PC-9 (cell line): ENCODE measurements at regions not wholly inside any gene's neighbourhood (a gene's known extent, or its start where the extent isn't known, plus 50 kb on each side); places are given as distances from the start of the nearest gene placed in this dataset.
A peak's percentile ranks its signal among the peaks of the same experiment; 100 is the strongest.

ENCODE experiments used
- BruUV-seq: library from RNA; stranded (reverse); fragments of 400-500 nt; replicated peaks from 2 replicates; lab custom pipeline; 2021; lab: Mats Ljungman, UMichigan
- CTCF ChIA-PET: fragments of 300-600 bp; sonication (Branson Sonifier 250); formaldehyde crosslinking; loops from one replicate; lab custom pipeline; 2022; ENCODE audit warnings: antibody characterized with exemption; lab: Charles Lee
- POLR2A ChIA-PET: fragments of 300-600 bp; sonication (Branson Sonifier 250); formaldehyde crosslinking; loops from one replicate; lab custom pipeline; 2022; ENCODE audit warnings: antibody characterized with exemption; ENCODE audit not compliant: unreplicated experiment; lab: Charles Lee
- DNase-seq, 2 experiments: peaks; one replicate each; pipeline versions ENCODE4 v3.0.0 to v3.0.0-alpha.2; 2015 to 2022; ENCODE audit warnings: mixed read lengths in 1 of 2
- H2AFZ ChIP-seq: fragments of 200-600 bp; sonication (generic); 2 replicates; pipeline ENCODE4 v1.8.1; 2017; ENCODE audit warnings: antibody characterized with exemption
- H3F3A ChIP-seq: fragments of 200-600 bp; sonication (generic); 2 replicates; pipeline ENCODE4 v1.8.1; 2017; ENCODE audit warnings: antibody characterized with exemption, mild to moderate bottlenecking, low read depth; ENCODE audit not compliant: insufficient read depth
- H3K27ac ChIP-seq: fragments of 200-600 bp; sonication (generic); 2 replicates; pipeline ENCODE4 v1.6.1; 2016; ENCODE audit warnings: mixed run types
- H3K27me3 ChIP-seq: fragments of 200-600 bp; sonication (generic); 2 replicates; pipeline ENCODE4 v1.6.1; 2016; ENCODE audit warnings: low read depth, mixed run types; ENCODE audit not compliant: insufficient read depth
- H3K36me3 ChIP-seq: fragments of 200-600 bp; sonication (generic); 2 replicates; pipeline ENCODE4 v1.6.1; 2016; ENCODE audit warnings: low read depth, mixed run types
- H3K4me1 ChIP-seq: fragments of 200-600 bp; sonication (generic); replicated peaks from 2 replicates; pipeline ENCODE4 v1.6.1; 2016; ENCODE audit warnings: mixed run types; ENCODE audit not compliant: insufficient read depth
- H3K4me2 ChIP-seq: fragments of 200-600 bp; sonication (generic); 2 replicates; pipeline ENCODE4 v1.6.1; 2017; ENCODE audit warnings: mixed run types
- H3K4me3 ChIP-seq: fragments of 200-600 bp; sonication (generic); 2 replicates; pipeline ENCODE4 v1.6.1; 2016; ENCODE audit warnings: mixed run types
- H3K79me2 ChIP-seq: fragments of 200-600 bp; sonication (generic); 2 replicates; pipeline ENCODE4 v1.6.1; 2017; ENCODE audit warnings: low read depth, mixed run types
- H3K9me2 ChIP-seq: fragments of 200-600 bp; sonication (generic); 2 replicates; pipeline ENCODE4 v1.8.1; 2017; ENCODE audit warnings: mild to moderate bottlenecking; ENCODE audit not compliant: insufficient read depth
- H3K9me3 ChIP-seq: fragments of 200-600 bp; sonication (generic); 2 replicates; pipeline ENCODE4 v1.8.1; 2016; ENCODE audit warnings: low read depth; ENCODE audit not compliant: insufficient read depth
- H4K20me1 ChIP-seq: fragments of 200-600 bp; sonication (generic); 2 replicates; pipeline ENCODE4 v1.8.1; 2017; ENCODE audit not compliant: insufficient read depth
- CTCF ChIP-seq: fragments of 200-600 bp; sonication (generic); conservative IDR thresholded peaks from 2 replicates; pipeline ENCODE4 v1.6.1; 2017; ENCODE audit warnings: mixed run types, antibody characterized with exemption, mild to moderate bottlenecking, moderate library complexity
- EZH2 ChIP-seq: fragments of 200-600 bp; sonication (generic); IDR thresholded peaks from 2 replicates; pipeline ENCODE4 v1.8.0; 2017; ENCODE audit warnings: antibody characterized with exemption, low read depth
- intact Hi-C: fragments of 100-400 bp; cut with micrococcal nuclease; formaldehyde crosslinking; loops from one replicate; pipeline ENCODE4 v1.10.0; 2022; ENCODE audit not compliant: unreplicated experiment

- Histone ChIP-seq H3K27ac (no peak overlapping the region), H3K79me2 (no peaks in the 10 kb centered on the region), H3F3A (no peaks in the 10 kb centered on the region), H3K4me2 (no peak overlapping the region), H3K4me1 (no peaks in the 10 kb centered on the region), H3K36me3 (no peaks in the 10 kb centered on the region), H3K9me3 (no peaks in the 10 kb centered on the region), H3K4me3 (no peak overlapping the region), H2AFZ (no peak overlapping the region), H4K20me1 (no peaks in the 10 kb centered on the region), H3K9me2 (no peaks in the 10 kb centered on the region), H3K27me3 (peaks cover 13% of the 10 kb centered on the region; the same call in 1 of the 2 replicates)
- ChIA-PET CTCF (interaction anchor here (0.7 kb wide), 1 partner anchor 579 kb away, joined by 6 read pairs; no protein-coding TSS in a partner anchor), POLR2A (no interaction called here)
- DNase-seq: no peak
- BruUV-seq: no TSS peak
- intact Hi-C loops: no loop called here
- TF ChIP-seq CTCF: no peak
- no peak for TF ChIP-seq EZH2
Measured at GRCh38 chr2:199602896-199603717, 145.4 kb upstream of the SATB2 start.

GRCh38 chr2:199602271-199602895 is 144.6 kb upstream of the SATB2 start:
- Histone ChIP-seq H3K27ac (no peak overlapping the region), H3F3A (no peaks in the 10 kb centered on the region), H3K4me3 (no peak overlapping the region), H3K79me2 (no peaks in the 10 kb centered on the region), H4K20me1 (no peaks in the 10 kb centered on the region; the same call in 1 of the 2 replicates), H3K9me3 (no peaks in the 10 kb centered on the region), H3K27me3 (peaks cover 13% of the 10 kb centered on the region; the same call in 1 of the 2 replicates), H3K4me1 (no peaks in the 10 kb centered on the region), H3K9me2 (no peaks in the 10 kb centered on the region), H3K36me3 (no peaks in the 10 kb centered on the region), H3K4me2 (no peak overlapping the region), H2AFZ (no peak overlapping the region)
- DNase-seq: no peak
- TF ChIP-seq CTCF (no peak), EZH2 (no peak)
- no TSS peak for BruUV-seq
- ChIA-PET POLR2A (no interaction called here), CTCF (interaction anchor here (0.7 kb wide), 1 partner anchor 578 kb away, joined by 6 read pairs; no protein-coding TSS in a partner anchor)
- intact Hi-C loops: no loop called here

- H4K20me1 ChIP-seq: no peaks in the 10 kb centered on the region; the same call in 1 of the 2 replicates
- H3K9me3 ChIP-seq: no peaks in the 10 kb centered on the region
- TF ChIP-seq CTCF: peak; percentile 70
- no peak for TF ChIP-seq EZH2
- no peaks in the 10 kb centered on the region for H3F3A ChIP-seq
- no peaks in the 10 kb centered on the region for H3K36me3 ChIP-seq
- POLR2A ChIA-PET: no interaction called here
- H3K4me2 ChIP-seq: no peak overlapping the region
- H3K4me1 ChIP-seq: no peaks in the 10 kb centered on the region
- H3K79me2 ChIP-seq: no peaks in the 10 kb centered on the region
- H3K27ac ChIP-seq: no peak overlapping the region
- no peak for DNase-seq
- H2AFZ ChIP-seq: no peak overlapping the region
- intact Hi-C loops: loop anchor here (5.0 to 10.0 kb wide), 2 partner anchors 266 to 1282 kb away; no protein-coding TSS in a partner anchor
- H3K4me3 ChIP-seq: no peak overlapping the region
- no TSS peak for BruUV-seq
- CTCF ChIA-PET: interaction anchor here (0.5 to 0.7 kb wide), 2 partner anchors 131 to 1282 kb away, joined by 3 read pairs; no protein-coding TSS in a partner anchor
- no peaks in the 10 kb centered on the region for H3K9me2 ChIP-seq
- peaks cover 4% of the 10 kb centered on the region; the same call in 1 of the 2 replicates for H3K27me3 ChIP-seq
Measured at GRCh38 chr2:199596549-199596948, 138.8 kb upstream of the SATB2 start.
